GM12878 (cell line): ENCODE measurements at regions not wholly inside any gene's neighbourhood (a gene's known extent, or its start where the extent isn't known, plus 50 kb on each side); places are given as distances from the start of the nearest gene placed in this dataset.

Experiments used
- ATAC-seq: fragments of 200-7000 bp; cut with Tn5 transposase; 3 replicates; pipeline ENCODE4 v1.9.1; 2020; ENCODE audit warnings: mild to moderate bottlenecking, moderate library complexity
- BruUV-seq: library from RNA; stranded (reverse); fragments of 400-500 nt; replicated peaks from 2 replicates; lab custom pipeline; 2021; lab: Mats Ljungman, UMichigan
- CTCF ChIA-PET: fragments of 300-600 bp; sonication (Branson Sonifier 250); formaldehyde crosslinking; extraction: SDS; loops from one replicate; lab custom pipeline; 2021; ENCODE audit warnings: inconsistent platforms; lab: Yijun Ruan, JAX
- POLR2A ChIA-PET: fragments of 350-600 bp; formaldehyde crosslinking; extraction: SDS; loops from one replicate; lab custom pipeline; 2021; ENCODE audit warnings: inconsistent platforms; lab: Charles Lee
- RAD21 ChIA-PET: fragments of 300-600 bp; sonication (Branson Sonifier 250); formaldehyde crosslinking; loops from one replicate; lab custom pipeline; 2023; ENCODE audit warnings: antibody characterized with exemption; ENCODE audit not compliant: unreplicated experiment; lab: Charles Lee
- SMC1A ChIA-PET: fragments of 300-600 bp; sonication (Branson Sonifier 250); formaldehyde crosslinking; loops from one replicate; lab custom pipeline; 2023; ENCODE audit not compliant: unreplicated experiment, uncharacterized antibody; lab: Charles Lee
- DNase-seq: peaks from one replicate; pipeline ENCODE4 v3.0.0-alpha.2; 2011; ENCODE audit warnings: low read depth, low spot score
- FAIRE-seq: peaks from 3 replicates; lab custom pipeline; 2011; peaks lifted over from hg19 to GRCh38; lab: Jason Lieb, UNC
- H2AFZ ChIP-seq: 2 replicates; pipeline ENCODE4 v1.6.0; 2011; ENCODE audit warnings: low read depth, low read length, control low read depth; ENCODE audit not compliant: control insufficient read depth
- H3K27ac ChIP-seq: 2 replicates; pipeline ENCODE4 v1.5.1; 2011; ENCODE audit warnings: control low read depth; ENCODE audit not compliant: control insufficient read depth, insufficient read depth
- H3K27me3 ChIP-seq, 2 experiments: replicated peaks in 1 of 2; 2 replicates each; pipeline versions ENCODE4 v1.6.0 to v1.6.1; 2011; ENCODE audit warnings: low read length in 1 of 2; ENCODE audit not compliant: control insufficient read depth in 2 of 2, insufficient read depth in 2 of 2
- H3K36me3 ChIP-seq, 2 experiments: 2 replicates each; pipeline ENCODE4 v1.5.1; 2011; ENCODE audit warnings: low read length in 1 of 2; ENCODE audit not compliant: control insufficient read depth in 2 of 2, insufficient read depth in 2 of 2
- H3K4me1 ChIP-seq: 2 replicates; pipeline ENCODE4 v1.6.1; 2011; ENCODE audit warnings: mild to moderate bottlenecking, low read length, moderate library complexity, mixed read lengths; ENCODE audit not compliant: control insufficient read depth, insufficient read depth
- H3K4me2 ChIP-seq: 2 replicates; pipeline ENCODE4 v1.6.0; 2011; ENCODE audit warnings: control low read depth; ENCODE audit not compliant: control insufficient read depth, insufficient read depth
- H3K4me3 ChIP-seq: fragments of 200-600 bp; sonication (generic); 2 replicates; pipeline ENCODE4 v1.5.1; 2016
- H3K79me2 ChIP-seq: 2 replicates; pipeline ENCODE4 v1.6.0; 2011; ENCODE audit warnings: low read length; ENCODE audit not compliant: control insufficient read depth, insufficient read depth
- H3K9ac ChIP-seq: 2 replicates; pipeline ENCODE4 v1.8.0; 2011; ENCODE audit warnings: low read length, control low read depth, mixed read lengths; ENCODE audit not compliant: control insufficient read depth, insufficient read depth
- H3K9me3 ChIP-seq: replicated peaks from 3 replicates; pipeline ENCODE4 v1.5.1; 2011; ENCODE audit warnings: mild to moderate bottlenecking, low read length; ENCODE audit not compliant: control insufficient read depth, insufficient read depth
- H4K20me1 ChIP-seq: 2 replicates; pipeline ENCODE4 v1.6.0; 2011; ENCODE audit not compliant: control insufficient read depth, insufficient read depth
- CTCF ChIP-seq, 3 experiments: IDR thresholded peaks in 2 of 3; conservative IDR thresholded peaks in 1 of 3; 2 replicates each; pipeline ENCODE4 v1.5.1; 2011; ENCODE audit warnings: low read depth in 3 of 3, low read length in 3 of 3, mild to moderate bottlenecking in 3 of 3, control low read depth in 2 of 3, moderate library complexity in 2 of 3, inconsistent platforms in 1 of 3, mixed read lengths in 1 of 3; ENCODE audit not compliant: control insufficient read depth in 2 of 3, insufficient read depth in 1 of 3; ENCODE audit errors: extremely low read depth in 1 of 3
- FOXK2 ChIP-seq: fragments of 450-650 bp; IDR thresholded peaks from 2 replicates; pipeline ENCODE4 v1.6.1; 2017; ENCODE audit warnings: mild to moderate bottlenecking, moderate library complexity
- IRF3 ChIP-seq: fragments of 450-650 bp; IDR thresholded peaks from 2 replicates; pipeline ENCODE4 v1.6.1; 2014; ENCODE audit warnings: mild to moderate bottlenecking
- KLF5 ChIP-seq: fragments of 450-650 bp; IDR thresholded peaks from 2 replicates; pipeline ENCODE4 v1.6.1; 2014; ENCODE audit warnings: mild to moderate bottlenecking; ENCODE audit not compliant: partially characterized antibody
- MAX ChIP-seq: IDR thresholded peaks from 2 replicates; pipeline ENCODE4 v1.6.1; 2012; ENCODE audit warnings: low read depth, low read length, improper control_type of control experiment
- NR2F1 ChIP-seq: fragments of 450-650 bp; conservative IDR thresholded peaks from 2 replicates; pipeline ENCODE4 v1.6.1; 2017; ENCODE audit warnings: mild to moderate bottlenecking
- PAX5 ChIP-seq: IDR thresholded peaks from 2 replicates; pipeline ENCODE4 v1.6.1; 2011; ENCODE audit warnings: low read depth, low read length, borderline replicate concordance
- RBBP5 ChIP-seq: fragments of 200-600 bp; sonication (generic); conservative IDR thresholded peaks from 2 replicates; pipeline ENCODE4 v1.6.1; 2016
- SMARCA5 ChIP-seq: fragments of 450-650 bp; IDR thresholded peaks from 2 replicates; pipeline ENCODE4 v1.6.1; 2017; ENCODE audit warnings: mild to moderate bottlenecking
- SP1 ChIP-seq: IDR thresholded peaks from one replicate; pipeline ENCODE4 v1.6.1; 2011; ENCODE audit warnings: low read depth, low read length
- STAT1 ChIP-seq: fragments of 450-650 bp; conservative IDR thresholded peaks from 2 replicates; pipeline ENCODE4 v1.6.1; 2014; ENCODE audit warnings: antibody characterized with exemption, mild to moderate bottlenecking
- STAT3 ChIP-seq: IDR thresholded peaks from 2 replicates; pipeline ENCODE4 v1.6.1; 2011; ENCODE audit warnings: low read depth, low read length, improper control_type of control experiment
- TAF1 ChIP-seq: IDR thresholded peaks from 2 replicates; pipeline ENCODE4 v1.6.1; 2011; ENCODE audit warnings: mild to moderate bottlenecking, low read depth, low read length, borderline replicate concordance
- WGBS: methylation state at CpG from one replicate; pipeline ENCODE4 v1.1.6; 2016; ENCODE audit warnings: low lambda C conversion rate; ENCODE audit not compliant: insufficient replicate concordance, insufficient coverage; ENCODE audit errors: missing lambda C conversion rate; 5-methylcytosine and 5-hydroxymethylcytosine counted together
- in situ Hi-C: fragments of 300-500 bp; cut with MboI; formaldehyde crosslinking; loops from 9 replicates; pipeline ENCODE4 v1.14.3; 2018; ENCODE audit warnings: mixed read lengths
- intact Hi-C: fragments of 100-400 bp; cut with micrococcal nuclease; formaldehyde crosslinking; loops from one replicate; pipeline ENCODE4 v1.14.2; 2022; ENCODE audit not compliant: unreplicated experiment
- TF ChIP-seq, protein P1 (sequence below): fragments of 450-650 bp; IDR thresholded peaks from 2 replicates; pipeline ENCODE4 v1.6.1; 2018; ENCODE audit warnings: mild to moderate bottlenecking, low read depth, moderate library complexity; ENCODE audit not compliant: partially characterized antibody

DNA sequence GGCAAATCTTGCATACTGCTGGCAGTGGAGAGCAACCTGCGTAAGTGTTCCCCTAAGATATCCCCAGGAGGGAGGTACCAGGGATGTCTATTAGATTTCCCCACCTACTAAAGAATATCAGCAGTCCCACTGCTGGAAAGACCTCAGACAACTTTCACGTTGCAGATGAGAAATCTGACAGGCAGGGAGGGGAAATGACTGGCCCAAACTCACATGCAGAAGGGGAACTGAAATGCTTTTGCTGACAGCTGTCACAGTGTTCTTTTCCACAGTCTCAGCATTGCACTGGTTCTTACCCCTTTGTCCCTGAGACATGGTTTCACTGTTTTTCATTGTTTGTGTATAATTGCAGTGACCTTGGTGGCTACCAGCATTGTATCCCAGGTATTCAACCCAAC, 84.8 kb upstream of the ATP1A1 start (continued):
- TF ChIP-seq PAX5 = peak; percentile 39; the same call in 1 of the 2 replicates

- Histone ChIP-seq H4K20me1 (no peaks in the 10 kb centered on the region), H3K4me1 (peaks cover 15% of the 10 kb centered on the region), H3K4me2 (no peak overlapping the region), H3K9me3 (no peaks in the 10 kb centered on the region), H3K4me3 (no peak overlapping the region), H3K36me3 (no peaks in the 10 kb centered on the region), H3K9ac (no peak overlapping the region), H3K79me2 (no peaks in the 10 kb centered on the region), H2AFZ (no peak overlapping the region), H3K27me3 (no peaks in the 10 kb centered on the region), H3K27ac (no peak overlapping the region)
- CTCF ChIA-PET = no interaction called here
- FAIRE-seq (no peak), DNase-seq (no peak), ATAC-seq (no peak)
- TF ChIP-seq, protein P1, sequence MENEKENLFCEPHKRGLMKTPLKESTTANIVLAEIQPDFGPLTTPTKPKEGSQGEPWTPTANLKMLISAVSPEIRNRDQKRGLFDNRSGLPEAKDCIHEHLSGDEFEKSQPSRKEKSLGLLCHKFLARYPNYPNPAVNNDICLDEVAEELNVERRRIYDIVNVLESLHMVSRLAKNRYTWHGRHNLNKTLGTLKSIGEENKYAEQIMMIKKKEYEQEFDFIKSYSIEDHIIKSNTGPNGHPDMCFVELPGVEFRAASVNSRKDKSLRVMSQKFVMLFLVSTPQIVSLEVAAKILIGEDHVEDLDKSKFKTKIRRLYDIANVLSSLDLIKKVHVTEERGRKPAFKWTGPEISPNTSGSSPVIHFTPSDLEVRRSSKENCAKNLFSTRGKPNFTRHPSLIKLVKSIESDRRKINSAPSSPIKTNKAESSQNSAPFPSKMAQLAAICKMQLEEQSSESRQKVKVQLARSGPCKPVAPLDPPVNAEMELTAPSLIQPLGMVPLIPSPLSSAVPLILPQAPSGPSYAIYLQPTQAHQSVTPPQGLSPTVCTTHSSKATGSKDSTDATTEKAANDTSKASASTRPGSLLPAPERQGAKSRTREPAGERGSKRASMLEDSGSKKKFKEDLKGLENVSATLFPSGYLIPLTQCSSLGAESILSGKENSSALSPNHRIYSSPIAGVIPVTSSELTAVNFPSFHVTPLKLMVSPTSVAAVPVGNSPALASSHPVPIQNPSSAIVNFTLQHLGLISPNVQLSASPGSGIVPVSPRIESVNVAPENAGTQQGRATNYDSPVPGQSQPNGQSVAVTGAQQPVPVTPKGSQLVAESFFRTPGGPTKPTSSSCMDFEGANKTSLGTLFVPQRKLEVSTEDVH = no peak
- TF ChIP-seq TAF1 = no peak
- TF ChIP-seq CTCF (IDR thresholded peaks at IDR 0.05 in 2 of 3, conservative IDR thresholded peaks at IDR 0.05 in 1 of 3; ENCODE audit: control insufficient read depth in 2 of 3, extremely low read depth in 1 of 3, insufficient read depth in 1 of 3, low read depth in 3 of 3, low read length in 3 of 3) = no peak
- no peak for TF ChIP-seq SP1
- no peak for TF ChIP-seq IRF3
- TF ChIP-seq FOXK2 = no peak
- no peak for TF ChIP-seq STAT1
- no peak for TF ChIP-seq SMARCA5
- TF ChIP-seq RBBP5 = no peak
- no peak for TF ChIP-seq MAX
- no peak for TF ChIP-seq STAT3
- TF ChIP-seq KLF5 = no peak
- no peak for TF ChIP-seq NR2F1
- no TSS peak for BruUV-seq
- in situ Hi-C loops = no loop called here
- SMC1A ChIA-PET = interaction anchor here (1.2 to 1.5 kb wide), 2 partner anchors 11 to 196 kb away, joined by 3 to 5 read pairs; no protein-coding TSS in a partner anchor
- RAD21 ChIA-PET = interaction anchor here (1.6 kb wide), 1 partner anchor 196 kb away, joined by 6 read pairs; no protein-coding TSS in a partner anchor
- WGBS = 68% methylated on average over 2 of the region's 2 CpGs
- intact Hi-C loops = loop anchor here (2.0 kb wide), 1 partner anchor 20 kb away; no protein-coding TSS in a partner anchor
- POLR2A ChIA-PET = no interaction called here
Observed at GRCh38 chr1:116289193-116289592, 83.9 kb upstream of the ATP1A1 start.
